ENCODE measurements at regions not wholly inside any gene's neighbourhood (a gene's known extent, or its start where the extent isn't known, plus 50 kb on each side); places are given as distances from the start of the nearest gene placed in this dataset.
"Not testable (repeated sequence)": the region's sequence is repeated elsewhere in the genome, so short reads cannot be mapped to it uniquely, and the experiment has no call there.

- TF ChIP-seq, protein P1, sequence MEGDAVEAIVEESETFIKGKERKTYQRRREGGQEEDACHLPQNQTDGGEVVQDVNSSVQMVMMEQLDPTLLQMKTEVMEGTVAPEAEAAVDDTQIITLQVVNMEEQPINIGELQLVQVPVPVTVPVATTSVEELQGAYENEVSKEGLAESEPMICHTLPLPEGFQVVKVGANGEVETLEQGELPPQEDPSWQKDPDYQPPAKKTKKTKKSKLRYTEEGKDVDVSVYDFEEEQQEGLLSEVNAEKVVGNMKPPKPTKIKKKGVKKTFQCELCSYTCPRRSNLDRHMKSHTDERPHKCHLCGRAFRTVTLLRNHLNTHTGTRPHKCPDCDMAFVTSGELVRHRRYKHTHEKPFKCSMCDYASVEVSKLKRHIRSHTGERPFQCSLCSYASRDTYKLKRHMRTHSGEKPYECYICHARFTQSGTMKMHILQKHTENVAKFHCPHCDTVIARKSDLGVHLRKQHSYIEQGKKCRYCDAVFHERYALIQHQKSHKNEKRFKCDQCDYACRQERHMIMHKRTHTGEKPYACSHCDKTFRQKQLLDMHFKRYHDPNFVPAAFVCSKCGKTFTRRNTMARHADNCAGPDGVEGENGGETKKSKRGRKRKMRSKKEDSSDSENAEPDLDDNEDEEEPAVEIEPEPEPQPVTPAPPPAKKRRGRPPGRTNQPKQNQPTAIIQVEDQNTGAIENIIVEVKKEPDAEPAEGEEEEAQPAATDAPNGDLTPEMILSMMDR (conservative IDR thresholded peaks at IDR 0.05; ENCODE audit: low read depth in 2 of 2), result not testable (repeated sequence)
- TF ChIP-seq, protein P2, sequence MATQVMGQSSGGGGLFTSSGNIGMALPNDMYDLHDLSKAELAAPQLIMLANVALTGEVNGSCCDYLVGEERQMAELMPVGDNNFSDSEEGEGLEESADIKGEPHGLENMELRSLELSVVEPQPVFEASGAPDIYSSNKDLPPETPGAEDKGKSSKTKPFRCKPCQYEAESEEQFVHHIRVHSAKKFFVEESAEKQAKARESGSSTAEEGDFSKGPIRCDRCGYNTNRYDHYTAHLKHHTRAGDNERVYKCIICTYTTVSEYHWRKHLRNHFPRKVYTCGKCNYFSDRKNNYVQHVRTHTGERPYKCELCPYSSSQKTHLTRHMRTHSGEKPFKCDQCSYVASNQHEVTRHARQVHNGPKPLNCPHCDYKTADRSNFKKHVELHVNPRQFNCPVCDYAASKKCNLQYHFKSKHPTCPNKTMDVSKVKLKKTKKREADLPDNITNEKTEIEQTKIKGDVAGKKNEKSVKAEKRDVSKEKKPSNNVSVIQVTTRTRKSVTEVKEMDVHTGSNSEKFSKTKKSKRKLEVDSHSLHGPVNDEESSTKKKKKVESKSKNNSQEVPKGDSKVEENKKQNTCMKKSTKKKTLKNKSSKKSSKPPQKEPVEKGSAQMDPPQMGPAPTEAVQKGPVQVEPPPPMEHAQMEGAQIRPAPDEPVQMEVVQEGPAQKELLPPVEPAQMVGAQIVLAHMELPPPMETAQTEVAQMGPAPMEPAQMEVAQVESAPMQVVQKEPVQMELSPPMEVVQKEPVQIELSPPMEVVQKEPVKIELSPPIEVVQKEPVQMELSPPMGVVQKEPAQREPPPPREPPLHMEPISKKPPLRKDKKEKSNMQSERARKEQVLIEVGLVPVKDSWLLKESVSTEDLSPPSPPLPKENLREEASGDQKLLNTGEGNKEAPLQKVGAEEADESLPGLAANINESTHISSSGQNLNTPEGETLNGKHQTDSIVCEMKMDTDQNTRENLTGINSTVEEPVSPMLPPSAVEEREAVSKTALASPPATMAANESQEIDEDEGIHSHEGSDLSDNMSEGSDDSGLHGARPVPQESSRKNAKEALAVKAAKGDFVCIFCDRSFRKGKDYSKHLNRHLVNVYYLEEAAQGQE (IDR thresholded peaks at IDR 0.05; ENCODE audit: unreplicated experiment), result not testable (repeated sequence)
- not testable (repeated sequence) for TF ChIP-seq CREB1 (CRISPR knock-in tag; IDR thresholded peaks at IDR 0.05; ENCODE audit: low read depth)
Measured at GRCh38 chrX:92117701-92118100, 338.5 kb downstream of the PCDH11X start.
